WTC11 (cell line): ENCODE measurements at regions not wholly inside any gene's neighbourhood (a gene's known extent, or its start where the extent isn't known, plus 50 kb on each side); places are given as distances from the start of the nearest gene placed in this dataset.

ENCODE experiments used
- ATAC-seq: fragments of 200-7000 bp; cut with Tn5 transposase; 2 replicates; pipeline ENCODE4 v1.10.0; 2021; ENCODE audit warnings: mild to moderate bottlenecking, moderate library complexity
- CTCF ChIA-PET: fragments of 300-600 bp; sonication (Branson Sonifier 250); formaldehyde crosslinking; loops from one replicate; lab custom pipeline; 2021; ENCODE audit warnings: antibody characterized with exemption; lab: Charles Lee
- POLR2A ChIA-PET: fragments of 350-600 bp; sonication (Branson Sonifier 250); formaldehyde crosslinking; loops from one replicate; lab custom pipeline; 2021; ENCODE audit warnings: antibody characterized with exemption; lab: Charles Lee
- DNase-seq: peaks from one replicate; pipeline ENCODE4 v3.0.0; 2021; ENCODE audit warnings: low spot score
- H3K27ac Mint-ChIP-seq: 2 replicates; pipeline ENCODE4 v1.8.0; 2021; ENCODE audit warnings: mixed read lengths
- H3K27me3 Mint-ChIP-seq: 2 replicates; pipeline ENCODE4 v1.8.0; 2021; ENCODE audit warnings: low read depth, mild to moderate bottlenecking, moderate library complexity, mixed read lengths
- H3K36me3 Mint-ChIP-seq: 2 replicates; pipeline ENCODE4 v1.8.0; 2021; ENCODE audit warnings: mixed read lengths
- H3K4me1 Mint-ChIP-seq: 2 replicates; pipeline ENCODE4 v1.8.0; 2022; ENCODE audit warnings: mixed read lengths
- H3K4me3 Mint-ChIP-seq: 2 replicates; pipeline ENCODE4 v1.8.0; 2021; ENCODE audit warnings: mild to moderate bottlenecking, moderate library complexity, mixed read lengths
- H3K9me3 Mint-ChIP-seq: 2 replicates; pipeline ENCODE4 v1.8.0; 2021; ENCODE audit warnings: mixed read lengths
- ATF3 ChIP-seq: sonication (generic); formaldehyde crosslinking; conservative IDR thresholded peaks from 2 replicates; pipeline ENCODE4 v1.8.1; 2022; ENCODE audit warnings: mild to moderate bottlenecking, missing genetic modification reagents
- E2F4 ChIP-seq: sonication (generic); formaldehyde crosslinking; IDR thresholded peaks from 2 replicates; pipeline ENCODE4 v1.8.1; 2022; ENCODE audit warnings: low read depth, mild to moderate bottlenecking, moderate library complexity, missing genetic modification reagents, borderline replicate concordance
- E2F5 ChIP-seq: sonication (generic); formaldehyde crosslinking; IDR thresholded peaks from 2 replicates; pipeline ENCODE4 v1.8.1; 2022; ENCODE audit warnings: mild to moderate bottlenecking, moderate library complexity, missing genetic modification reagents
- IRF1 ChIP-seq: sonication (generic); formaldehyde crosslinking; IDR thresholded peaks from 2 replicates; pipeline ENCODE4 v1.8.0; 2023; ENCODE audit warnings: missing genetic modification reagents
- IRF2 ChIP-seq: sonication (generic); formaldehyde crosslinking; IDR thresholded peaks from 2 replicates; pipeline ENCODE4 v1.8.0; 2022; ENCODE audit warnings: low read depth, missing genetic modification reagents, borderline replicate concordance
- JAZF1 ChIP-seq: fragments of 250-450 bp; sonication (Bioruptor Pico); IDR thresholded peaks from 2 replicates; pipeline ENCODE4 v1.9.0; 2021; ENCODE audit warnings: moderate library complexity, mild to moderate bottlenecking, inconsistent platforms
- MXD4 ChIP-seq: fragments of 250-450 bp; sonication (Bioruptor Pico); IDR thresholded peaks from 2 replicates; pipeline ENCODE4 v1.8.0; 2021; ENCODE audit warnings: mild to moderate bottlenecking, moderate library complexity, borderline replicate concordance
- MYBL2 ChIP-seq: sonication (generic); formaldehyde crosslinking; IDR thresholded peaks from 2 replicates; pipeline ENCODE4 v1.8.1; 2023; ENCODE audit warnings: mild to moderate bottlenecking, moderate library complexity, missing genetic modification reagents
- NFE2L1 ChIP-seq: sonication (generic); formaldehyde crosslinking; IDR thresholded peaks from 2 replicates; pipeline ENCODE4 v1.8.1; 2023; ENCODE audit warnings: missing genetic modification reagents
- NFYB ChIP-seq: sonication (generic); formaldehyde crosslinking; conservative IDR thresholded peaks from 2 replicates; pipeline ENCODE4 v1.8.0; 2022; ENCODE audit warnings: low read depth, missing genetic modification reagents
- NR1H2 ChIP-seq: sonication (generic); formaldehyde crosslinking; IDR thresholded peaks from 2 replicates; pipeline ENCODE4 v1.9.0; 2021; ENCODE audit warnings: mild to moderate bottlenecking, moderate library complexity, missing genetic modification reagents
- NR3C1 ChIP-seq: sonication (generic); formaldehyde crosslinking; conservative IDR thresholded peaks from 2 replicates; pipeline ENCODE4 v1.8.1; 2023; ENCODE audit warnings: low read depth, mild to moderate bottlenecking, missing genetic modification reagents
- RORB ChIP-seq: fragments of 250-450 bp; sonication (Bioruptor Pico); IDR thresholded peaks from 2 replicates; pipeline ENCODE4 v1.9.0; 2021; ENCODE audit warnings: mild to moderate bottlenecking
- ZBTB43 ChIP-seq: sonication (generic); formaldehyde crosslinking; IDR thresholded peaks from 2 replicates; pipeline ENCODE4 v1.8.1; 2023; ENCODE audit warnings: mild to moderate bottlenecking, missing genetic modification reagents
- ZNF219 ChIP-seq: sonication (generic); formaldehyde crosslinking; IDR thresholded peaks from 2 replicates; pipeline ENCODE4 v1.8.0; 2023; ENCODE audit warnings: missing genetic modification reagents, mild to moderate bottlenecking, borderline replicate concordance
- ZNF317 ChIP-seq: sonication (generic); formaldehyde crosslinking; IDR thresholded peaks from 2 replicates; pipeline ENCODE4 v1.8.1; 2023; ENCODE audit warnings: low read depth, mild to moderate bottlenecking, moderate library complexity, missing genetic modification reagents, borderline replicate concordance
- TF ChIP-seq, protein P1 (sequence below): sonication (generic); formaldehyde crosslinking; IDR thresholded peaks from 2 replicates; pipeline ENCODE4 v1.8.1; 2023; ENCODE audit warnings: mild to moderate bottlenecking, missing genetic modification reagents, moderate library complexity
- TF ChIP-seq, protein P2 (sequence below): fragments of 250-450 bp; sonication (Bioruptor Pico); IDR thresholded peaks from 2 replicates; pipeline ENCODE4 v1.9.0; 2021; ENCODE audit warnings: mild to moderate bottlenecking
- TF ChIP-seq, protein P3 (sequence below): fragments of 250-450 bp; sonication (Bioruptor Pico); IDR thresholded peaks from 2 replicates; pipeline ENCODE4 v1.9.0; 2021; ENCODE audit warnings: mild to moderate bottlenecking, borderline replicate concordance

DNA sequence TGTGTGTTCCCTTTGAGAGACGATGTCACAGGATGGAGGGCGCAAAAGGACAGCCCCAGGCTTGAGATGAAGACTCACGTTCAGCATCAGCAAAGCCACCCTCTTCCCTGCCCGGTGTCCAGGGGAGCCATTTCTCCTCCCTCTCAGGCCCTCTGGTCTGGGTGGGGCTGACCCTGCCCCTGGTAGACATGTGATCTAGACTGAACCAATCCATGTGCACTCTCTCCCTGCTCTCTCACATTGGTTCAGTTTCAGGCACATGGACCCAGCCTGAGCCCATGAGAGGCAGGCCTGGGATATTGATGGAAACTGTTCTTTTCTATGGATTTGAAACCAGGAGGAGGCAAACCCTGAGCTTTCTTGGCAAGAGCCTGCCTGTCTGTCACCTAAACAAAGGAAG lies 115.6 kb upstream of the IGSF21 start (continued):
- no peak for TF ChIP-seq E2F5 (CRISPR knock-in tag)

DNA sequence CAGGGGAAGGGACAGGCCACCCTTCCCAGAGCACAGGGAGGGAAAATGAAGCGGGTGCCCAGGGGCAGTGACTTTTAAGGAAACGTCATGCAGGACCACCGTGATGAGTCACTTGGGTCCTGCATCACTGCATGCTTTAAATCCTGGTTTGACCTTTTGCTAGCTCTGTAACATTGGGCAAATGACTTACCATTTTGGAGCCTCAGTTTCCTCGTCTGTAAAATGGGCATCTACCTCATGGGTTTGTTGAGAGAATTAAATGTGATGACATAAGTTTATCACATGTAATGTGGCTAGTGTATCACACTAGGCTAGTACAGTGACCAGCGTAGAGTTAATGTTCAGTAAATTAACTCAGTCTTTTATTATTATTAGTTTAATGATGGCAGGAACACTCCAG lies 114.8 kb upstream of the IGSF21 start:
- POLR2A ChIA-PET: no interaction called here
- no peaks in the 10 kb centered on the region for H3K36me3 Mint-ChIP-seq
- peaks cover 3% of the 10 kb centered on the region; the same call in 1 of the 2 replicates for H3K4me1 Mint-ChIP-seq
- CTCF ChIA-PET: interaction anchor here (1.3 to 1.8 kb wide), 2 partner anchors 8 to 73 kb away, joined by 5 to 7 read pairs; no protein-coding TSS in a partner anchor
- TF ChIP-seq E2F5 (CRISPR knock-in tag): no peak
- TF ChIP-seq ATF3 (CRISPR knock-in tag): no peak
- no peak for TF ChIP-seq MXD4 (CRISPR knock-in tag)
- TF ChIP-seq RORB: no peak
- no peak for TF ChIP-seq E2F4 (CRISPR knock-in tag)
- TF ChIP-seq, protein P1, sequence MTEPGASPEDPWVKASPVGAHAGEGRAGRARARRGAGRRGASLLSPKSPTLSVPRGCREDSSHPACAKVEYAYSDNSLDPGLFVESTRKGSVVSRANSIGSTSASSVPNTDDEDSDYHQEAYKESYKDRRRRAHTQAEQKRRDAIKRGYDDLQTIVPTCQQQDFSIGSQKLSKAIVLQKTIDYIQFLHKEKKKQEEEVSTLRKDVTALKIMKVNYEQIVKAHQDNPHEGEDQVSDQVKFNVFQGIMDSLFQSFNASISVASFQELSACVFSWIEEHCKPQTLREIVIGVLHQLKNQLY (CRISPR knock-in tag): no peak
- H3K4me3 Mint-ChIP-seq: no peak overlapping the region
- DNase-seq: no peak
- ATAC-seq: no peak
- H3K9me3 Mint-ChIP-seq: no peaks in the 10 kb centered on the region
- no peak overlapping the region for H3K27ac Mint-ChIP-seq
- H3K27me3 Mint-ChIP-seq: peaks cover 24% of the 10 kb centered on the region

DNA sequence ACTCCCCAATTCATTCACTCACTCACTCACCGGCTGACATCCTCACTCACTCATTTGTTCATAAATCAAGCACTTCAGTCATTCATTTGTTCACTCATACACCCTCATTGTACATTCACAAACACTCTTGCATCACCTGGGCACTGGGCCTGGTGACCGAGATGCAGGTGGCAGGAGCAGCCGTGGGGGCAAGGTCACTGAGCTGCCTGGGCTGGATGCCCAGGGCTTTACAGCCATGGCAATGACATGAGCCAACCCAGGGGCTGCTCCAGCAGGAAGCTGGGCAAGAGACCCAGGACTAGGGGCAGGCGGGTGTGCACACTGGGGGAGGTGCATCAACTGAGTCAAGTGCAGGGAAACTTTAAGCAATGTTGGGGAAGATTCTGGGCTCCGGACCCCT lies 113.6 kb upstream of the IGSF21 start:
- TF ChIP-seq NFYB (CRISPR knock-in tag) (no peak), ZNF317 (CRISPR knock-in tag) (no peak), IRF1 (no peak), ZBTB43 (CRISPR knock-in tag) (no peak), ZNF219 (CRISPR knock-in tag) (no peak), NFE2L1 (CRISPR knock-in tag) (no peak)
- TF ChIP-seq, protein P2, sequence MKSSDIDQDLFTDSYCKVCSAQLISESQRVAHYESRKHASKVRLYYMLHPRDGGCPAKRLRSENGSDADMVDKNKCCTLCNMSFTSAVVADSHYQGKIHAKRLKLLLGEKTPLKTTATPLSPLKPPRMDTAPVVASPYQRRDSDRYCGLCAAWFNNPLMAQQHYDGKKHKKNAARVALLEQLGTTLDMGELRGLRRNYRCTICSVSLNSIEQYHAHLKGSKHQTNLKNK (CRISPR knock-in tag): no peak
- Mint-ChIP-seq H3K4me1 (peaks cover 3% of the 10 kb centered on the region; the same call in 1 of the 2 replicates), H3K36me3 (no peaks in the 10 kb centered on the region), H3K27ac (no peak overlapping the region), H3K4me3 (no peak overlapping the region), H3K27me3 (peaks cover 24% of the 10 kb centered on the region), H3K9me3 (no peaks in the 10 kb centered on the region)
- ATAC-seq (no peak), DNase-seq (no peak)
- CTCF ChIA-PET: interaction anchor here (0.6 to 1.8 kb wide), 3 partner anchors 9 to 142 kb away, joined by 3 to 7 read pairs (median 5); no protein-coding TSS in a partner anchor
- POLR2A ChIA-PET: no interaction called here

GRCh38 chr1:17995480-17995879 lies 112.1 kb upstream of the IGSF21 start:
- Mint-ChIP-seq H3K9me3 (no peaks in the 10 kb centered on the region), H3K27me3 (peaks cover 24% of the 10 kb centered on the region), H3K4me3 (no peak overlapping the region), H3K36me3 (no peaks in the 10 kb centered on the region), H3K4me1 (peaks cover 3% of the 10 kb centered on the region; the same call in 1 of the 2 replicates), H3K27ac (no peak overlapping the region)
- POLR2A ChIA-PET: no interaction called here
- CTCF ChIA-PET: interaction anchor here (1.2 to 1.3 kb wide), 2 partner anchors 11 to 105 kb away, joined by 4 read pairs; no protein-coding TSS in a partner anchor
- ATAC-seq (no peak), DNase-seq (no peak)
- TF ChIP-seq NR1H2: no peak
- no peak for TF ChIP-seq IRF2 (CRISPR knock-in tag)
- TF ChIP-seq, protein P3, sequence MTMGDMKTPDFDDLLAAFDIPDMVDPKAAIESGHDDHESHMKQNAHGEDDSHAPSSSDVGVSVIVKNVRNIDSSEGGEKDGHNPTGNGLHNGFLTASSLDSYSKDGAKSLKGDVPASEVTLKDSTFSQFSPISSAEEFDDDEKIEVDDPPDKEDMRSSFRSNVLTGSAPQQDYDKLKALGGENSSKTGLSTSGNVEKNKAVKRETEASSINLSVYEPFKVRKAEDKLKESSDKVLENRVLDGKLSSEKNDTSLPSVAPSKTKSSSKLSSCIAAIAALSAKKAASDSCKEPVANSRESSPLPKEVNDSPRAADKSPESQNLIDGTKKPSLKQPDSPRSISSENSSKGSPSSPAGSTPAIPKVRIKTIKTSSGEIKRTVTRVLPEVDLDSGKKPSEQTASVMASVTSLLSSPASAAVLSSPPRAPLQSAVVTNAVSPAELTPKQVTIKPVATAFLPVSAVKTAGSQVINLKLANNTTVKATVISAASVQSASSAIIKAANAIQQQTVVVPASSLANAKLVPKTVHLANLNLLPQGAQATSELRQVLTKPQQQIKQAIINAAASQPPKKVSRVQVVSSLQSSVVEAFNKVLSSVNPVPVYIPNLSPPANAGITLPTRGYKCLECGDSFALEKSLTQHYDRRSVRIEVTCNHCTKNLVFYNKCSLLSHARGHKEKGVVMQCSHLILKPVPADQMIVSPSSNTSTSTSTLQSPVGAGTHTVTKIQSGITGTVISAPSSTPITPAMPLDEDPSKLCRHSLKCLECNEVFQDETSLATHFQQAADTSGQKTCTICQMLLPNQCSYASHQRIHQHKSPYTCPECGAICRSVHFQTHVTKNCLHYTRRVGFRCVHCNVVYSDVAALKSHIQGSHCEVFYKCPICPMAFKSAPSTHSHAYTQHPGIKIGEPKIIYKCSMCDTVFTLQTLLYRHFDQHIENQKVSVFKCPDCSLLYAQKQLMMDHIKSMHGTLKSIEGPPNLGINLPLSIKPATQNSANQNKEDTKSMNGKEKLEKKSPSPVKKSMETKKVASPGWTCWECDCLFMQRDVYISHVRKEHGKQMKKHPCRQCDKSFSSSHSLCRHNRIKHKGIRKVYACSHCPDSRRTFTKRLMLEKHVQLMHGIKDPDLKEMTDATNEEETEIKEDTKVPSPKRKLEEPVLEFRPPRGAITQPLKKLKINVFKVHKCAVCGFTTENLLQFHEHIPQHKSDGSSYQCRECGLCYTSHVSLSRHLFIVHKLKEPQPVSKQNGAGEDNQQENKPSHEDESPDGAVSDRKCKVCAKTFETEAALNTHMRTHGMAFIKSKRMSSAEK (CRISPR knock-in tag): no peak
- no peak for TF ChIP-seq NR3C1
- TF ChIP-seq MYBL2 (CRISPR knock-in tag): no peak
- no peak for TF ChIP-seq JAZF1 (CRISPR knock-in tag)
